Type B pancreatic cell (in vitro differentiated cells): ENCODE measurements at regions not wholly inside any gene's neighbourhood (a gene's known extent, or its start where the extent isn't known, plus 50 kb on each side); places are given as distances from the start of the nearest gene placed in this dataset.

Experiments
- DNase-seq: peaks from one replicate; pipeline ENCODE4 v3.0.0; 2021; ENCODE audit warnings: mixed read lengths; ENCODE audit not compliant: unreplicated experiment; ENCODE audit errors: extremely low spot score
- H3K27ac Mint-ChIP-seq: 2 replicates; pipeline ENCODE4 v1.8.0; 2021; ENCODE audit warnings: mild to moderate bottlenecking, mixed read lengths
- H3K27me3 Mint-ChIP-seq: 2 replicates; pipeline ENCODE4 v1.8.0; 2021; ENCODE audit warnings: mixed read lengths
- H3K36me3 Mint-ChIP-seq: 2 replicates; pipeline ENCODE4 v1.8.0; 2021; ENCODE audit warnings: mixed read lengths
- H3K4me1 Mint-ChIP-seq: one replicate; pipeline ENCODE4 v1.8.0; 2021; ENCODE audit warnings: mixed read lengths; ENCODE audit not compliant: unreplicated experiment
- H3K4me3 Mint-ChIP-seq: 2 replicates; pipeline ENCODE4 v1.8.0; 2021; ENCODE audit warnings: mild to moderate bottlenecking, mixed read lengths
- H3K9me3 Mint-ChIP-seq: 2 replicates; pipeline ENCODE4 v1.8.0; 2021; ENCODE audit warnings: mixed read lengths
- CTCF ChIP-seq: fragments of 200-600 bp; sonication (generic); conservative IDR thresholded peaks from 2 replicates; pipeline ENCODE4 v1.5.0; 2021; ENCODE audit warnings: antibody characterized with exemption, mild to moderate bottlenecking

GRCh38 chr10:43796781-43797180, 148.1 kb upstream of the ZNF32 start:
- no peaks in the 10 kb centered on the region for H3K36me3 Mint-ChIP-seq
- no peak overlapping the region for H3K4me3 Mint-ChIP-seq
- peaks cover 17% of the 10 kb centered on the region for H3K27me3 Mint-ChIP-seq
- no peak for DNase-seq
- TF ChIP-seq CTCF = no peak
- peaks cover 4% of the 10 kb centered on the region for H3K9me3 Mint-ChIP-seq
- H3K4me1 Mint-ChIP-seq = peaks cover 12% of the 10 kb centered on the region
- no peak overlapping the region for H3K27ac Mint-ChIP-seq

GRCh38 chr10:43795639-43796038, 147.0 kb upstream of the ZNF32 start:
- H3K36me3 Mint-ChIP-seq = no peaks in the 10 kb centered on the region
- DNase-seq = no peak
- no peak for TF ChIP-seq CTCF
- H3K27ac Mint-ChIP-seq = no peak overlapping the region
- no peak overlapping the region for H3K4me3 Mint-ChIP-seq
- H3K4me1 Mint-ChIP-seq = peaks cover 4% of the 10 kb centered on the region
- H3K9me3 Mint-ChIP-seq = peaks cover 4% of the 10 kb centered on the region
- H3K27me3 Mint-ChIP-seq = peaks cover 14% of the 10 kb centered on the region

GRCh38 chr10:43795093-43795492, 146.4 kb upstream of the ZNF32 start:
- TF ChIP-seq CTCF = no peak
- H3K27ac Mint-ChIP-seq = no peak overlapping the region
- peaks cover 4% of the 10 kb centered on the region for H3K9me3 Mint-ChIP-seq
- peaks cover 4% of the 10 kb centered on the region for H3K4me1 Mint-ChIP-seq
- no peak overlapping the region for H3K4me3 Mint-ChIP-seq
- no peaks in the 10 kb centered on the region for H3K36me3 Mint-ChIP-seq
- peaks cover 14% of the 10 kb centered on the region for H3K27me3 Mint-ChIP-seq
- no peak for DNase-seq

GRCh38 chr10:43794181-43794815, 145.6 kb upstream of the ZNF32 start:
- H3K9me3 Mint-ChIP-seq = peaks cover 5% of the 10 kb centered on the region
- no peak overlapping the region for H3K27ac Mint-ChIP-seq
- no peak for TF ChIP-seq CTCF
- H3K4me1 Mint-ChIP-seq = peaks cover 4% of the 10 kb centered on the region
- H3K27me3 Mint-ChIP-seq = peaks cover 10% of the 10 kb centered on the region
- H3K36me3 Mint-ChIP-seq = no peaks in the 10 kb centered on the region
- no peak for DNase-seq
- no peak overlapping the region for H3K4me3 Mint-ChIP-seq

GRCh38 chr10:43793704-43794103, 145.0 kb upstream of the ZNF32 start:
- peaks cover 4% of the 10 kb centered on the region for H3K4me1 Mint-ChIP-seq
- DNase-seq = no peak
- H3K27ac Mint-ChIP-seq = no peak overlapping the region
- H3K9me3 Mint-ChIP-seq = peaks cover 8% of the 10 kb centered on the region
- H3K36me3 Mint-ChIP-seq = no peaks in the 10 kb centered on the region
- peaks cover 9% of the 10 kb centered on the region for H3K27me3 Mint-ChIP-seq
- TF ChIP-seq CTCF = no peak
- no peak overlapping the region for H3K4me3 Mint-ChIP-seq

GRCh38 chr10:43790147-43790546, 141.5 kb upstream of the ZNF32 start:
- no peaks in the 10 kb centered on the region for H3K36me3 Mint-ChIP-seq
- no peak for DNase-seq

More at GRCh38 chr10:43790147-43790546, 141.5 kb upstream of the ZNF32 start:
- no peak overlapping the region for H3K27ac Mint-ChIP-seq
- TF ChIP-seq CTCF = no peak
- peaks cover 4% of the 10 kb centered on the region for H3K9me3 Mint-ChIP-seq
- no peak overlapping the region for H3K4me3 Mint-ChIP-seq
- peaks cover 6% of the 10 kb centered on the region for H3K27me3 Mint-ChIP-seq
- no peaks in the 10 kb centered on the region for H3K4me1 Mint-ChIP-seq
